Osteocyte (in vitro differentiated cells): ENCODE measurements at regions not wholly inside any gene's neighbourhood (a gene's known extent, or its start where the extent isn't known, plus 50 kb on each side); places are given as distances from the start of the nearest gene placed in this dataset.

Experiments used
- DNase-seq: peaks from one replicate; pipeline ENCODE4 v3.0.0; 2021; ENCODE audit warnings: mixed read lengths; ENCODE audit not compliant: unreplicated experiment; ENCODE audit errors: extremely low spot score
- H3K27ac Mint-ChIP-seq: one replicate; pipeline ENCODE4 v1.8.0; 2021; ENCODE audit warnings: mild to moderate bottlenecking, mixed read lengths; ENCODE audit not compliant: unreplicated experiment
- H3K27me3 Mint-ChIP-seq: one replicate; pipeline ENCODE4 v1.8.0; 2021; ENCODE audit warnings: mixed read lengths; ENCODE audit not compliant: unreplicated experiment
- H3K36me3 Mint-ChIP-seq: one replicate; pipeline ENCODE4 v1.8.0; 2021; ENCODE audit warnings: mixed read lengths; ENCODE audit not compliant: unreplicated experiment
- H3K4me1 Mint-ChIP-seq: one replicate; pipeline ENCODE4 v1.8.0; 2021; ENCODE audit warnings: mixed read lengths; ENCODE audit not compliant: unreplicated experiment
- H3K4me3 Mint-ChIP-seq: one replicate; pipeline ENCODE4 v1.8.0; 2021; ENCODE audit warnings: mild to moderate bottlenecking, moderate library complexity, mixed read lengths; ENCODE audit not compliant: unreplicated experiment
- H3K9me3 Mint-ChIP-seq: one replicate; pipeline ENCODE4 v1.8.0; 2021; ENCODE audit warnings: mixed read lengths; ENCODE audit not compliant: unreplicated experiment
- CTCF ChIP-seq: fragments of 200-600 bp; sonication (generic); IDR thresholded peaks from 2 replicates; pipeline ENCODE4 v1.5.0; 2021; ENCODE audit warnings: antibody characterized with exemption, mild to moderate bottlenecking, moderate library complexity

- no peak for DNase-seq
- no peak for TF ChIP-seq CTCF
- H3K27ac Mint-ChIP-seq: no peak overlapping the region
- H3K4me1 Mint-ChIP-seq: peaks cover 5% of the 10 kb centered on the region
- H3K36me3 Mint-ChIP-seq: no peaks in the 10 kb centered on the region
- H3K27me3 Mint-ChIP-seq: no peaks in the 10 kb centered on the region
- H3K9me3 Mint-ChIP-seq: peaks cover 7% of the 10 kb centered on the region
- H3K4me3 Mint-ChIP-seq: no peak overlapping the region
Measured at GRCh38 chr9:75824816-75825568, 65.5 kb upstream of the PCSK5 start.

GRCh38 chr9:75826314-75826713, 64.2 kb upstream of the PCSK5 start:
- Mint-ChIP-seq H3K9me3 (peaks cover 7% of the 10 kb centered on the region), H3K4me1 (peaks cover 5% of the 10 kb centered on the region), H3K27ac (no peak overlapping the region), H3K27me3 (no peaks in the 10 kb centered on the region), H3K36me3 (no peaks in the 10 kb centered on the region), H3K4me3 (no peak overlapping the region)
- TF ChIP-seq CTCF: no peak
- no peak for DNase-seq

- no peaks in the 10 kb centered on the region for H3K36me3 Mint-ChIP-seq
- H3K27ac Mint-ChIP-seq: no peak overlapping the region
- DNase-seq: no peak
- no peak overlapping the region for H3K4me3 Mint-ChIP-seq
- no peak for TF ChIP-seq CTCF
- H3K9me3 Mint-ChIP-seq: peaks cover 7% of the 10 kb centered on the region
- H3K27me3 Mint-ChIP-seq: no peaks in the 10 kb centered on the region
- peaks cover 1% of the 10 kb centered on the region for H3K4me1 Mint-ChIP-seq
Measured at GRCh38 chr9:75830303-75830702, 60.2 kb upstream of the PCSK5 start.

GRCh38 chr9:75833778-75834177, 56.7 kb upstream of the PCSK5 start:
- no peaks in the 10 kb centered on the region for H3K36me3 Mint-ChIP-seq
- H3K4me1 Mint-ChIP-seq: no peaks in the 10 kb centered on the region
- DNase-seq: no peak
- H3K9me3 Mint-ChIP-seq: peaks cover 1% of the 10 kb centered on the region
- H3K27me3 Mint-ChIP-seq: no peaks in the 10 kb centered on the region
- H3K27ac Mint-ChIP-seq: no peak overlapping the region
- H3K4me3 Mint-ChIP-seq: no peak overlapping the region
- no peak for TF ChIP-seq CTCF

GRCh38 chr9:75834878-75835277, 55.6 kb upstream of the PCSK5 start:
- Mint-ChIP-seq H3K4me1 (no peaks in the 10 kb centered on the region), H3K4me3 (no peak overlapping the region), H3K36me3 (no peaks in the 10 kb centered on the region), H3K27ac (no peak overlapping the region), H3K9me3 (no peaks in the 10 kb centered on the region), H3K27me3 (no peaks in the 10 kb centered on the region)
- TF ChIP-seq CTCF: no peak
- DNase-seq: no peak
